ENCODE measurements at regions not wholly inside any gene's neighbourhood (a gene's known extent, or its start where the extent isn't known, plus 50 kb on each side); places are given as distances from the start of the nearest gene placed in this dataset.

GRCh38 chr18:73246763-73247162, 379.0 kb upstream of the NETO1 start:
- TF ChIP-seq CTCF (IDR thresholded peaks at IDR 0.05): no peak
- no peak for TF ChIP-seq POLR2A (IDR thresholded peaks at IDR 0.05; ENCODE audit: low read depth)
- no peak for TF ChIP-seq EP300 (IDR thresholded peaks at IDR 0.05)
